ENCODE measurements at regions not wholly inside any gene's neighbourhood (a gene's known extent, or its start where the extent isn't known, plus 50 kb on each side); places are given as distances from the start of the nearest gene placed in this dataset.

- no peak for TF ChIP-seq CTCF (conservative IDR thresholded peaks at IDR 0.05)
- no peak for TF ChIP-seq EZH2 (IDR thresholded peaks at IDR 0.05; ENCODE audit: low read depth)
Observed at GRCh38 chr10:3857318-3857717, 72.3 kb upstream of the KLF6 start.
